Cardiac muscle cell (in vitro differentiated cells and primary cell): ENCODE measurements at regions not wholly inside any gene's neighbourhood (a gene's known extent, or its start where the extent isn't known, plus 50 kb on each side); places are given as distances from the start of the nearest gene placed in this dataset.

Experiments used
- DNase-seq, 2 donors: peaks; one replicate each; pipeline versions ENCODE4 v3.0.0 to v3.0.0-alpha.2; 2010 to 2017; ENCODE audit warnings: low read depth in 1 of 2, low spot score in 1 of 2
- H3K27ac ChIP-seq: fragments of 200-600 bp; sonication (generic); 2 replicates; pipeline ENCODE4 v1.5.1; 2016
- H3K27me3 ChIP-seq: fragments of 200-600 bp; sonication (generic); 2 replicates; pipeline ENCODE4 v1.6.0; 2016; ENCODE audit warnings: control low read depth
- H3K36me3 ChIP-seq: fragments of 200-600 bp; sonication (generic); 2 replicates; pipeline ENCODE4 v1.5.1; 2016; ENCODE audit warnings: control low read depth
- H3K4me1 ChIP-seq: fragments of 200-600 bp; sonication (generic); 2 replicates; pipeline ENCODE4 v1.8.1; 2017; ENCODE audit warnings: low read depth, mild to moderate bottlenecking, mixed run types
- H3K4me3 ChIP-seq: fragments of 200-600 bp; sonication (generic); 2 replicates; pipeline ENCODE4 v1.5.1; 2016; ENCODE audit warnings: mild to moderate bottlenecking
- H3K9me3 ChIP-seq: fragments of 200-600 bp; sonication (generic); 2 replicates; pipeline ENCODE4 v1.5.1; 2017; ENCODE audit warnings: low read depth, mild to moderate bottlenecking, control low read depth
- CTCF ChIP-seq: IDR thresholded peaks from 2 replicates; pipeline ENCODE4 v1.5.1; 2012; ENCODE audit warnings: low read depth, mild to moderate bottlenecking, low read length

GRCh38 chr10:91570220-91570619, 62.7 kb downstream of the PPP1R3C start:
- Histone ChIP-seq H3K9me3 (no peaks in the 10 kb centered on the region), H3K27ac (no peak overlapping the region), H3K4me3 (no peak overlapping the region), H3K36me3 (no peaks in the 10 kb centered on the region), H3K4me1 (peaks cover 16% of the 10 kb centered on the region), H3K27me3 (no peaks in the 10 kb centered on the region)
- TF ChIP-seq CTCF: no peak
- DNase-seq: no peak

GRCh38 chr10:91569522-91569921, 63.3 kb downstream of the PPP1R3C start:
- Histone ChIP-seq H3K4me3 (no peak overlapping the region), H3K36me3 (no peaks in the 10 kb centered on the region), H3K9me3 (no peaks in the 10 kb centered on the region), H3K27ac (no peak overlapping the region), H3K4me1 (peaks cover 16% of the 10 kb centered on the region), H3K27me3 (no peaks in the 10 kb centered on the region)
- no peak for DNase-seq
- no peak for TF ChIP-seq CTCF

GRCh38 chr10:91567815-91568214, 65.1 kb downstream of the PPP1R3C start:
- Histone ChIP-seq H3K9me3 (no peaks in the 10 kb centered on the region), H3K27me3 (no peaks in the 10 kb centered on the region), H3K36me3 (no peaks in the 10 kb centered on the region), H3K4me1 (peaks cover 30% of the 10 kb centered on the region), H3K4me3 (no peak overlapping the region), H3K27ac (no peak overlapping the region)
- no peak for DNase-seq
- TF ChIP-seq CTCF: no peak

GRCh38 chr10:91566115-91566514, 66.8 kb downstream of the PPP1R3C start:
- Histone ChIP-seq H3K36me3 (no peaks in the 10 kb centered on the region), H3K4me1 (peaks cover 30% of the 10 kb centered on the region), H3K9me3 (no peaks in the 10 kb centered on the region), H3K4me3 (no peak overlapping the region), H3K27ac (peak overlapping the region; percentile 79), H3K27me3 (no peaks in the 10 kb centered on the region)
- no peak for DNase-seq
- no peak for TF ChIP-seq CTCF

GRCh38 chr10:91565226-91565625, 67.6 kb downstream of the PPP1R3C start:
- Histone ChIP-seq H3K4me3 (no peak overlapping the region), H3K9me3 (no peaks in the 10 kb centered on the region), H3K4me1 (peaks cover 30% of the 10 kb centered on the region), H3K36me3 (no peaks in the 10 kb centered on the region), H3K27ac (peak overlapping the region; percentile 79), H3K27me3 (no peaks in the 10 kb centered on the region)
- DNase-seq: no peak
- TF ChIP-seq CTCF: no peak

- Histone ChIP-seq H3K27me3 (no peaks in the 10 kb centered on the region), H3K27ac (peak overlapping the region; percentile 79), H3K4me1 (peaks cover 30% of the 10 kb centered on the region), H3K4me3 (no peak overlapping the region), H3K36me3 (no peaks in the 10 kb centered on the region), H3K9me3 (no peaks in the 10 kb centered on the region)
- no peak for TF ChIP-seq CTCF
- peak in 1 of 2 donors; percentile 52 for DNase-seq
These were observed 68.4 kb downstream of the PPP1R3C start for GRCh38 chr10:91564508-91564907.
